ENCODE measurements at regions not wholly inside any gene's neighbourhood (a gene's known extent, or its start where the extent isn't known, plus 50 kb on each side); places are given as distances from the start of the nearest gene placed in this dataset.

GRCh38 chr9:108053555-108054061 lies 564.0 kb upstream of the KLF4 start:
- CTCF ChIA-PET, result no interaction called here
- no peak for DNase-seq
- Histone ChIP-seq H4K20me1 (ENCODE audit: control insufficient read depth, insufficient read depth, low read length, poor library complexity, severe bottlenecking) (no peaks in the 10 kb centered on the region), H3K4me3 (ENCODE audit: control extremely low read depth in 1 of 5, extremely low read depth in 1 of 5, insufficient read depth in 1 of 5, low read depth in 2 of 5, low read length in 4 of 5) (no peak overlapping the region), H3K79me2 (ENCODE audit: control insufficient read depth, insufficient read depth, low read length) (no peaks in the 10 kb centered on the region), H3K27me3 (replicated peaks in 1 of 4; ENCODE audit: control extremely low read depth in 1 of 4, control insufficient read depth in 3 of 4, insufficient read depth in 4 of 4, low read length in 3 of 4) (no peaks in the 10 kb centered on the region), H3K9ac (ENCODE audit: low read length) (no peak overlapping the region), H2AFZ (ENCODE audit: insufficient read depth, low read depth, low read length, poor library complexity, severe bottlenecking) (no peak overlapping the region), H3K4me2 (replicated peaks; ENCODE audit: low read depth, low read length, poor library complexity, severe bottlenecking) (no peak overlapping the region), H3K4me1 (ENCODE audit: control insufficient read depth in 2 of 2, insufficient read depth in 2 of 2, low read length in 2 of 2) (no peaks in the 10 kb centered on the region), H3K27ac (ENCODE audit: low read length in 2 of 2) (no peak overlapping the region), H3K36me3 (replicated peaks in 1 of 2; ENCODE audit: control extremely low read depth in 1 of 2, control insufficient read depth in 1 of 2, extremely low read depth in 1 of 2, insufficient read depth in 2 of 2, low read length in 1 of 2) (no peaks in the 10 kb centered on the region), H3K9me3 (ENCODE audit: control extremely low read depth in 1 of 3, control insufficient read depth in 2 of 3, insufficient read depth in 1 of 3, low read length in 2 of 3) (no peaks in the 10 kb centered on the region)
- Mint-ChIP-seq H3K27ac (no peak overlapping the region), H3K4me3 (no peak overlapping the region), H3K27me3 (peaks cover 11% of the 10 kb centered on the region), H3K4me1 (peaks cover 4% of the 10 kb centered on the region), H3K9me3 (ENCODE audit: insufficient read depth) (no peaks in the 10 kb centered on the region)
- no peak for ATAC-seq (ENCODE audit: low read depth)
- 93% methylated on average over 8 of the region's 12 CpGs for WGBS (ENCODE audit: insufficient coverage)
- POLR2A ChIA-PET, result no interaction called here
- intact Hi-C loops (cut with micrococcal nuclease), result no loop called here
- no peak for TF ChIP-seq CTCF (IDR thresholded peaks at IDR 0.05)
- no peak for TF ChIP-seq EZH2 (IDR thresholded peaks at IDR 0.05; ENCODE audit: borderline replicate concordance, insufficient read depth, low read depth, low read length, poor library complexity, severe bottlenecking)

GRCh38 chr9:108052431-108053080 lies 563.0 kb upstream of the KLF4 start:
- no peak overlapping the region for H3K4me2 ChIP-seq (replicated peaks; ENCODE audit: low read depth, low read length, poor library complexity, severe bottlenecking)
- TF ChIP-seq CTCF (IDR thresholded peaks at IDR 0.05), result no peak
- no peak for TF ChIP-seq EZH2 (IDR thresholded peaks at IDR 0.05; ENCODE audit: borderline replicate concordance, insufficient read depth, low read depth, low read length, poor library complexity, severe bottlenecking)
- H4K20me1 ChIP-seq (ENCODE audit: control insufficient read depth, insufficient read depth, low read length, poor library complexity, severe bottlenecking), result no peaks in the 10 kb centered on the region
- no peak overlapping the region for H3K4me3 ChIP-seq (ENCODE audit: control extremely low read depth in 1 of 5, extremely low read depth in 1 of 5, insufficient read depth in 1 of 5, low read depth in 2 of 5, low read length in 4 of 5)
- no peak overlapping the region for H3K27ac Mint-ChIP-seq
- H3K9me3 ChIP-seq (ENCODE audit: control extremely low read depth in 1 of 3, control insufficient read depth in 2 of 3, insufficient read depth in 1 of 3, low read length in 2 of 3), result no peaks in the 10 kb centered on the region
- no peak overlapping the region for H3K9ac ChIP-seq (ENCODE audit: low read length)
- H3K79me2 ChIP-seq (ENCODE audit: control insufficient read depth, insufficient read depth, low read length), result no peaks in the 10 kb centered on the region
- DNase-seq (no peak), ATAC-seq (ENCODE audit: low read depth) (no peak)
- H3K4me1 ChIP-seq (ENCODE audit: control insufficient read depth in 2 of 2, insufficient read depth in 2 of 2, low read length in 2 of 2), result no peaks in the 10 kb centered on the region
- intact Hi-C loops (cut with micrococcal nuclease), result no loop called here
- H3K4me1 Mint-ChIP-seq, result peaks cover 4% of the 10 kb centered on the region
- no peak overlapping the region for H2AFZ ChIP-seq (ENCODE audit: insufficient read depth, low read depth, low read length, poor library complexity, severe bottlenecking)
- H3K4me3 Mint-ChIP-seq, result no peak overlapping the region
- ChIA-PET CTCF (no interaction called here), POLR2A (no interaction called here)
- H3K36me3 ChIP-seq (replicated peaks in 1 of 2; ENCODE audit: control extremely low read depth in 1 of 2, control insufficient read depth in 1 of 2, extremely low read depth in 1 of 2, insufficient read depth in 2 of 2, low read length in 1 of 2), result no peaks in the 10 kb centered on the region
- H3K27ac ChIP-seq (ENCODE audit: low read length in 2 of 2), result no peak overlapping the region
- H3K9me3 Mint-ChIP-seq (ENCODE audit: insufficient read depth), result no peaks in the 10 kb centered on the region
- peaks cover 11% of the 10 kb centered on the region for H3K27me3 Mint-ChIP-seq
- WGBS (ENCODE audit: insufficient coverage), result 100% methylated on average over 1 of the region's 7 CpGs
- H3K27me3 ChIP-seq (replicated peaks in 1 of 4; ENCODE audit: control extremely low read depth in 1 of 4, control insufficient read depth in 3 of 4, insufficient read depth in 4 of 4, low read length in 3 of 4), result no peaks in the 10 kb centered on the region

Data from B cell (primary cell).